GM06990 (cell line): ENCODE measurements at regions not wholly inside any gene's neighbourhood (a gene's known extent, or its start where the extent isn't known, plus 50 kb on each side); places are given as distances from the start of the nearest gene placed in this dataset.
"Not testable (repeated sequence)": the region's sequence is repeated elsewhere in the genome, so short reads cannot be mapped to it uniquely, and the experiment has no call there.

Experiments used
- DNase-seq: peaks from one replicate; pipeline ENCODE4 v3.0.0-alpha.2; 2011; ENCODE audit not compliant: insufficient read length; ENCODE audit errors: extremely low read depth
- H3K27me3 ChIP-seq: replicated peaks from 2 replicates; pipeline ENCODE4 v1.6.0; 2011; ENCODE audit warnings: low read length; ENCODE audit not compliant: control insufficient read depth, insufficient read depth
- H3K36me3 ChIP-seq: 2 replicates; pipeline ENCODE4 v1.5.1; 2011; ENCODE audit warnings: low read length; ENCODE audit not compliant: control insufficient read depth, insufficient read depth
- H3K4me3 ChIP-seq: replicated peaks from 2 replicates; pipeline ENCODE4 v1.5.1; 2011; ENCODE audit warnings: low read depth, mild to moderate bottlenecking, control low read depth, low read length
- TF ChIP-seq, protein P1 (sequence below): IDR thresholded peaks from 2 replicates; pipeline ENCODE4 v1.5.1; 2011; ENCODE audit warnings: low read length, control low read depth, mild to moderate bottlenecking, inconsistent platforms; ENCODE audit not compliant: insufficient read depth, poor library complexity, severe bottlenecking

DNA sequence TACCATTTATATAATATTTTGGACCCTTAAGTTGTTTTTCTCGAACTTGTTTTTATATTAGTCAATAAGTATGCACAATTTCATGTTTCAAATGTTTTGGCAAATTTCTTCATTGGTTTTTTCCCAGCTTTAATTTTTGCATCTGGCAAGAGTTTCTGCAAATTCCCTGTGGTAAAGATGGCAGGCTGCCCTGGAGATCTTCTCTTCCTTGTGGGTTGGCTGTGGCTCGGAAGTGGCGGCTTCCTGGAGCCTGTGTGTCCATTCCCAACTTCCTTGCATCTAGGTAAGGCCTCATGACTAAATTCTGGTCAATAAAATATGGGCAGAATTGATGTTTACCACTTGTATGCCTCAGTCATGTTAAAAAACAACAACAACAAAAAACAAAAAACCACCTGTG, 818.6 kb downstream of the EPHA4 start:
- Histone ChIP-seq H3K4me3 (no peak overlapping the region), H3K36me3 (no peaks in the 10 kb centered on the region), H3K27me3 (no peaks in the 10 kb centered on the region)
- DNase-seq, result no peak
- TF ChIP-seq, protein P1, sequence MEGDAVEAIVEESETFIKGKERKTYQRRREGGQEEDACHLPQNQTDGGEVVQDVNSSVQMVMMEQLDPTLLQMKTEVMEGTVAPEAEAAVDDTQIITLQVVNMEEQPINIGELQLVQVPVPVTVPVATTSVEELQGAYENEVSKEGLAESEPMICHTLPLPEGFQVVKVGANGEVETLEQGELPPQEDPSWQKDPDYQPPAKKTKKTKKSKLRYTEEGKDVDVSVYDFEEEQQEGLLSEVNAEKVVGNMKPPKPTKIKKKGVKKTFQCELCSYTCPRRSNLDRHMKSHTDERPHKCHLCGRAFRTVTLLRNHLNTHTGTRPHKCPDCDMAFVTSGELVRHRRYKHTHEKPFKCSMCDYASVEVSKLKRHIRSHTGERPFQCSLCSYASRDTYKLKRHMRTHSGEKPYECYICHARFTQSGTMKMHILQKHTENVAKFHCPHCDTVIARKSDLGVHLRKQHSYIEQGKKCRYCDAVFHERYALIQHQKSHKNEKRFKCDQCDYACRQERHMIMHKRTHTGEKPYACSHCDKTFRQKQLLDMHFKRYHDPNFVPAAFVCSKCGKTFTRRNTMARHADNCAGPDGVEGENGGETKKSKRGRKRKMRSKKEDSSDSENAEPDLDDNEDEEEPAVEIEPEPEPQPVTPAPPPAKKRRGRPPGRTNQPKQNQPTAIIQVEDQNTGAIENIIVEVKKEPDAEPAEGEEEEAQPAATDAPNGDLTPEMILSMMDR, result no peak

DNA sequence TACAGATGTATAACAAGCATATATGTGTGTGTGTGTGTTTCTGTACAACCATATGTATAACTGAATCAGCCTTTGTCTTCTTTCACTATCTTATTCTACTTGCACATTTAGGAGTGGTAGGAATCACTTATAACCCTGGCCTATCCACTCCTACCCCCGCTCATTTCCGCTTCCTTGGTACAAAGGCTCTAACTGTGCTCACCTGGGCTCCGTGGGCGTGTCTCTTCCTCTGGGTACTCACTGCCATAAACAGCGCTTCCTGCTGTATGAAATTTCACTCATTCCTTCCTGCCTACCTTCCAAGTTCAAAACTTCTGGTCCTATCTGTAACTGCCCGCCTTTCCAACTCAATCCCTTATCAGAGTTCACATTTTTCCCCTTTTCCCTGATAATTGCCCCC, 815.5 kb downstream of the EPHA4 start:
- Histone ChIP-seq H3K36me3 (no peaks in the 10 kb centered on the region), H3K4me3 (no peak overlapping the region), H3K27me3 (no peaks in the 10 kb centered on the region)
- DNase-seq, result no peak
- TF ChIP-seq, protein P1, result no peak

DNA sequence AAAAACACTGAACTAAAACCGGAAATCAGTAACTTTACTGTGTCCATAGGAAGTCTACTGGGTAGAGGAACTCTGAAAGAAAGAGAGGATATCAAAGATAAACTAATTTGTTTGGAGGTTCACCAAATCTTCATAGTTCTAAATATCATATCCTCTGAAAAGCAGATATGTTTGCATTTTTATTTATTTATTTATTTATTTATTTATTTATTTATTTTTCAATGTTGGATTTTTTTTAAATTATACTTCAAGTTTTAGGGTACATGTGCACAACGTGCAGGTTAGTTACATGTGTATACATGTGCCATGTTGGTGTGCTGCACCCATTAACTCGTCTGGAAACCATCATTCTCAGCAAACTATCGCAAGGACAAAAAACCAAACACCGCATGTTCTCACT, 813.7 kb downstream of the EPHA4 start:
- DNase-seq, H3K27me3 ChIP-seq: not testable (repeated sequence)

DNA sequence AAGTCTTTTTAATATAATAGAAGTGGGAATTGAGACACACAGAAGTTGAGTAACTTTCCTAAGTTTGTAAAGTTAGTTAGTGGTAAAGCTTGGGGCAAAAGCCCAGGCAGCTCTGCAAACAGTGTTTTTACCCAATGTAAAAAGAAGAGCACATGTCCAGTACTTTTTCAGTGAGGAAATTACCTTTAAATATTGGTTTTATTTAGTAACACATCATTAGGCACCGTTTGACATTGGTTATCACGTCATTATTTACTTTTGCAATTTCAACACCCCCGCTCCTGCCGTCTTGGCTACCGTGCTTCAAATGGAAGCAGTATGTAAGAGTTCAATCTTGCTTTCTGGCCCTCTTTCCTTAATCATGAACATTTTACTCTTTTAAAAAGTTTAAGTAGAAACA, 807.9 kb downstream of the EPHA4 start:
- DNase-seq, result no peak
- Histone ChIP-seq H3K36me3 (no peaks in the 10 kb centered on the region), H3K27me3 (no peaks in the 10 kb centered on the region), H3K4me3 (no peak overlapping the region)
- TF ChIP-seq, protein P1, result no peak

More for the DNA sequence above, 813.7 kb downstream of the EPHA4 start:
- not testable (repeated sequence) for H3K4me3 ChIP-seq, H3K36me3 ChIP-seq

DNA sequence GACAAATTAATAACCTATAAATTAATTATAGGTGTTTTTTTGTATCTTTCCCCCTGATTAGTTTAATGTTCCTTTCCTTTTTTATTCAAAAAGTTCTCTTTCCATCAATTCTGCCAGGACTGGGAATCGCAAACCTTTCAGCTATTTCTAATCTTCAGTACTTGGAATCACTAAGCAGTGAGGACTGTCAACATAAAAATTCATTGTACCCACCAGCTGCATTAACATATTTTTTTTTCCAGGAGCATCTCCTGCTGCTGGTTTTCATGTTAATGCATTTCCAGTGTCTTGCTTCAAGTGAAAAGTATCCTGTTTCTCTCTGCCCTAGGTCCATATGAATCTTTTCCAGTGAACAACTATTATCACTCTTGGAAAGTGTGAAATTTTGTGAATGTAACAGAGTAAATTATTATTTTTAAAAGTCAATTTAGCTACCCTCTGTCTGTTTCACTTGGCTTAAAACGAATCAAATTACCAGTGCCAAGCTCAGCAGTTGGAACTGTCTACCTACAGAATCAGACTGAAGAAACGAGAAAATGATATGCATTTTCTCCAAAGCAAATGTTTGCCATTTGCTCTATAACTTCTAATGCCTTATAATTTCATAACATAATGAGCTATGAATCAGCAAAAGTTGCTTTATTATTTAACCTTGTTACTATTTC, 804.4 kb downstream of the EPHA4 start:
- DNase-seq, result no peak

DNA sequence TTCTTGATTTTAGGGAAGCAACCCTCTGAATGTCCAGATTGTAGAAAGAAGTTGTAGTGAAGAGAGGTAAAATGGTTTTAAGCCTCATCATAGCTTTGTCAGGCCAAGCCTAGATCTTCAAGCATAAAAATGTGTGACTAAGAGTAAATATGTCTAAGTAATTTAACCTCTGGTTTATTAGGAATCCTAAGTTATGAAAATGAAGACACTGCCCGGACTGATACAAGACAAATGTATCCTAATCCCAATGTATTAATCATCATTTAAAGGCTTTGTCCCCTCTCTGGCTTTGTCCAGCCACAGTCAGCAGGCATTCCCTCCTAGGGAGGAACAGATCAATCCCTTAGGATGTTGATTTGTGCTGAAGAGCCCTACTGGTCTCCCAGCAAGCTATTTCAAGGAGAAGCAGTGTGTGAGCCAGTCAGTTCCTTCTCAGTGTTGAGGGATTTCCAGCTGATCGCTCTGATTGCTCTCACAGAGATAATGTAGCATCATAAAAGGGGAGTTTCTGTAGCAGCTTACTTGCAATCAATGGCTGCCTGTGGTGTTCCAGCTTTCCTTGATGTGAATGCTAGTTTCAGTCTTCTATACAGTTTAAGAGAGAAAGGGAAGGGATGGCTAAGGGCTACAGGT, 796.1 kb downstream of the EPHA4 start:
- no peak overlapping the region for H3K4me3 ChIP-seq

More for the DNA sequence above, 804.4 kb downstream of the EPHA4 start:
- TF ChIP-seq, protein P1, result no peak
- Histone ChIP-seq H3K36me3 (no peaks in the 10 kb centered on the region), H3K27me3 (no peaks in the 10 kb centered on the region), H3K4me3 (no peak overlapping the region)

DNA sequence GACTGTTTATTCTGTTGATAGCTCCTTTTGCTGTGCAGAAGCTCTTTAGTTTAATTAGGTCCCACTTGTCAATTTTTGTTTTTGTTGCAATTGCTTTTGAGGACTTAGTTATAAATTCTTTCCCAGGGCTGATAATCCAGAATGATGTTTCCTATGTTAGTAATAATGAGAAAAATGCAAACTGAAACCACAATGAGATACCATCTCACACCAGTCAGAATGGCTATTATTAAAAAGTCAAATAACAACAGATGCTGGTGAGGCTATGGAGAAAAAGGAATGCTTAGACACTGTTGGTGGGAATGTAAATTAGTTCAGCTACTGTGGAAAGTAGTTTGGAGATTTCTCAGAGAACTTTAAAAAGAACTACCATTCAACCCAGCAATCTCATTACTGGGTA, 793.0 kb downstream of the EPHA4 start:
- not testable (repeated sequence) for H3K36me3 ChIP-seq, DNase-seq, H3K27me3 ChIP-seq, H3K4me3 ChIP-seq

More for the DNA sequence above, 796.1 kb downstream of the EPHA4 start:
- Histone ChIP-seq H3K27me3 (no peaks in the 10 kb centered on the region), H3K36me3 (no peaks in the 10 kb centered on the region)
- DNase-seq, result no peak
- TF ChIP-seq, protein P1, result no peak
